Peyer's patch (tissue), 4 donors: ENCODE measurements at regions not wholly inside any gene's neighbourhood (a gene's known extent, or its start where the extent isn't known, plus 50 kb on each side); places are given as distances from the start of the nearest gene placed in this dataset.

Source experiments
- DNase-seq, 3 donors: peaks; one replicate each; pipeline ENCODE4 v3.0.0-alpha.2; 2017 to 2019
- H3K27ac ChIP-seq, 4 donors: fragments of 200-600 bp; sonication (generic); one replicate each; pipeline ENCODE4 v1.5.1; 2016 to 2019
- H3K27me3 ChIP-seq, 2 donors: fragments of 200-600 bp; sonication (generic); one replicate each; pipeline ENCODE4 v1.5.1; 2019
- H3K36me3 ChIP-seq, 3 donors: fragments of 200-600 bp; sonication (generic); one replicate each; pipeline ENCODE4 v1.5.1; 2016 to 2019
- H3K4me1 ChIP-seq, 4 donors: fragments of 200-600 bp; sonication (generic); one replicate each; pipeline ENCODE4 v1.5.1; 2016 to 2019
- H3K4me3 ChIP-seq, 4 donors: fragments of 200-600 bp; sonication (generic); 1 replicate in 3 of 4; 2 replicates in 1 of 4; pipeline ENCODE4 v1.5.1; 2016 to 2019; ENCODE audit warnings: mild to moderate bottlenecking in 1 of 4
- H3K9me3 ChIP-seq, 4 donors: fragments of 200-600 bp; sonication (generic); one replicate each; pipeline ENCODE4 v1.5.1; 2016 to 2019; ENCODE audit warnings: mild to moderate bottlenecking in 1 of 4
- POLR2A ChIP-seq, 2 donors: fragments of 450-650 bp; IDR thresholded peaks; one replicate each; pipeline ENCODE4 v1.5.1; 2017; ENCODE audit warnings: antibody characterized with exemption in 2 of 2, mild to moderate bottlenecking in 2 of 2, moderate library complexity in 2 of 2
- TF ChIP-seq, protein P1 (sequence below), 6 experiments: fragments of 450-650 bp in 4 of 6; fragments of 200-600 bp in 2 of 6; sonication (generic) in 1 of 6; IDR thresholded peaks; one replicate each; pipeline ENCODE4 v1.5.1; 2017 to 2019; ENCODE audit warnings: antibody characterized with exemption in 6 of 6, mild to moderate bottlenecking in 3 of 6, moderate library complexity in 1 of 6

- Histone ChIP-seq H3K9me3 (no peaks in the 10 kb centered on the region), H3K27me3 (no peaks in the 10 kb centered on the region), H3K27ac (no peak overlapping the region), H3K4me1 (no peaks in the 10 kb centered on the region), H3K36me3 (no peaks in the 10 kb centered on the region), H3K4me3 (no peak overlapping the region)
- DNase-seq: no peak
- TF ChIP-seq, protein P1, sequence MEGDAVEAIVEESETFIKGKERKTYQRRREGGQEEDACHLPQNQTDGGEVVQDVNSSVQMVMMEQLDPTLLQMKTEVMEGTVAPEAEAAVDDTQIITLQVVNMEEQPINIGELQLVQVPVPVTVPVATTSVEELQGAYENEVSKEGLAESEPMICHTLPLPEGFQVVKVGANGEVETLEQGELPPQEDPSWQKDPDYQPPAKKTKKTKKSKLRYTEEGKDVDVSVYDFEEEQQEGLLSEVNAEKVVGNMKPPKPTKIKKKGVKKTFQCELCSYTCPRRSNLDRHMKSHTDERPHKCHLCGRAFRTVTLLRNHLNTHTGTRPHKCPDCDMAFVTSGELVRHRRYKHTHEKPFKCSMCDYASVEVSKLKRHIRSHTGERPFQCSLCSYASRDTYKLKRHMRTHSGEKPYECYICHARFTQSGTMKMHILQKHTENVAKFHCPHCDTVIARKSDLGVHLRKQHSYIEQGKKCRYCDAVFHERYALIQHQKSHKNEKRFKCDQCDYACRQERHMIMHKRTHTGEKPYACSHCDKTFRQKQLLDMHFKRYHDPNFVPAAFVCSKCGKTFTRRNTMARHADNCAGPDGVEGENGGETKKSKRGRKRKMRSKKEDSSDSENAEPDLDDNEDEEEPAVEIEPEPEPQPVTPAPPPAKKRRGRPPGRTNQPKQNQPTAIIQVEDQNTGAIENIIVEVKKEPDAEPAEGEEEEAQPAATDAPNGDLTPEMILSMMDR (IDR thresholded peaks at IDR 0.05): no peak
- no peak for TF ChIP-seq POLR2A (IDR thresholded peaks at IDR 0.05)
These were observed 150.8 kb upstream of the STAC start for GRCh38 chr3:36229496-36229895.

DNA sequence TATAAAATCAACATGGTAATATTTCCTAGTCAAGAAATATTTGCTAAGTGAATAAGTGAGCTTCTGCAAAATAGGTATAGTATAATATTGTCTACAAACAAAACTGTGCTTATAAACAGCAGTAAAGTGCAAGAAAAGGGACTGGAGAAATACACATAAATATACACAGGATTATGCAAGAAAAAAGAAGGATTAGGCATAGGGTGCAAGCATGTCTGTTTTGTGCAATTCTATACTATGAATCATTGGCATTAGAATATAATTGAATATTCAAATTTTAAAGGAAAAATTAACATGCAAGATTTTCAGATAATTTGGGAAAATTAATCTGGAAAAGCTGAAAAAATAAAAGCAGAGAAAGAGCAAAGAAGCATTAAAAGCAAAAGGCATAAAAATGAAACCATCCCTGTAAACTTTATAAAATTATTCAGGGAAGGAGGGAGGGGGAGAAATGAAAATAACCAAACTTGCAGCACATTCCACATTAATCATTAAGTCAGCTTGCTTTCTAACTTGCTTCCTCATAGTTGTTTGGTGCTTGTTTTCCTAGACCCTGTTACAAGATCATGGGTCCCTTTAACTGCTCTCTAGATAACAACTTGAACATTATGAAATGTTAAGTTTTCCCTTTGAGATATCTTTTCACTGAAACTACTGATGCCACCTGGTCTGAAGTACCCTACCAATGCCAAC is 147.4 kb upstream of the STAC start:
- Histone ChIP-seq H3K4me3 (no peak overlapping the region), H3K4me1 (no peaks in the 10 kb centered on the region), H3K36me3 (no peaks in the 10 kb centered on the region), H3K27ac (no peak overlapping the region), H3K27me3 (no peaks in the 10 kb centered on the region), H3K9me3 (no peaks in the 10 kb centered on the region)
- no peak for DNase-seq
- no peak for TF ChIP-seq POLR2A (IDR thresholded peaks at IDR 0.05)
- TF ChIP-seq, protein P1 (IDR thresholded peaks at IDR 0.05): no peak

DNA sequence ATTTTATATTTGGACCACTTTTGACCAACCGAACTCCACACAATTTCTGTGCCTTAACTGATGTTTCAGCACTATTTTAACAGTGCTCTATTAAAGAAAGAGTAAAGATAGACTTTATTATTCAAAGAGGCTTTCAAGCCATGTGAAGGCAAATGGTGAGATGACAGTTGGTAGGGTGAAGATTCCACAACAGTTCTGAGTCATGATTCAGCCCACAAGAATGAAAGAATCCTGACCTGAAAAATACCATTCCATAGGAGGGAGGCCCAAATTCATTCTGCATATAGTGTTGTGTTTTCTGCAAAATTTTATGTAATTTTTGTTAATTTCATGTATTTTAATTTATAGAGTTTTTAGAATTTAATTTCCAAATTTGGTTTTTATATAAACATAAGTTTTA is 135.6 kb upstream of the STAC start:
- DNase-seq: no peak
- H3K9me3 ChIP-seq: no peaks in the 10 kb centered on the region
- no peaks in the 10 kb centered on the region for H3K27me3 ChIP-seq
- no peaks in the 10 kb centered on the region for H3K4me1 ChIP-seq
- TF ChIP-seq, protein P1 (IDR thresholded peaks at IDR 0.05): no peak
- no peak for TF ChIP-seq POLR2A (IDR thresholded peaks at IDR 0.05)
- H3K27ac ChIP-seq: no peak overlapping the region
- H3K36me3 ChIP-seq: no peaks in the 10 kb centered on the region
- H3K4me3 ChIP-seq: no peak overlapping the region

- DNase-seq: no peak
- H3K27ac ChIP-seq: no peak overlapping the region
- H3K4me3 ChIP-seq: no peak overlapping the region
- H3K36me3 ChIP-seq: no peaks in the 10 kb centered on the region
- H3K27me3 ChIP-seq: no peaks in the 10 kb centered on the region
- no peaks in the 10 kb centered on the region for H3K4me1 ChIP-seq
- no peak for TF ChIP-seq POLR2A (IDR thresholded peaks at IDR 0.05)
- TF ChIP-seq, protein P1 (IDR thresholded peaks at IDR 0.05): no peak
- H3K9me3 ChIP-seq: no peaks in the 10 kb centered on the region
These were observed 131.9 kb upstream of the STAC start for GRCh38 chr3:36248374-36248773.

- Histone ChIP-seq H3K4me1 (no peaks in the 10 kb centered on the region), H3K4me3 (no peak overlapping the region), H3K27me3 (no peaks in the 10 kb centered on the region), H3K9me3 (no peaks in the 10 kb centered on the region), H3K27ac (no peak overlapping the region), H3K36me3 (no peaks in the 10 kb centered on the region)
- no peak for TF ChIP-seq POLR2A (IDR thresholded peaks at IDR 0.05)
- TF ChIP-seq, protein P1 (IDR thresholded peaks at IDR 0.05): no peak
- DNase-seq: no peak
These were observed 130.1 kb upstream of the STAC start for GRCh38 chr3:36250191-36250590.
